Muscle layer of colon (tissue), 2 donors: ENCODE measurements at regions not wholly inside any gene's neighbourhood (a gene's known extent, or its start where the extent isn't known, plus 50 kb on each side); places are given as distances from the start of the nearest gene placed in this dataset.

Experiments used
- H3K27ac ChIP-seq: one replicate; pipeline ENCODE4 v1.7.0; 2013; ENCODE audit warnings: low read depth, mild to moderate bottlenecking, low read length, moderate library complexity
- H3K27me3 ChIP-seq, 2 donors: one replicate each; pipeline ENCODE4 v1.7.0; 2013; ENCODE audit warnings: low read length in 2 of 2, mild to moderate bottlenecking in 2 of 2; ENCODE audit not compliant: insufficient read depth in 2 of 2, control insufficient read depth in 1 of 2
- H3K36me3 ChIP-seq: one replicate; pipeline ENCODE4 v1.7.0; 2013; ENCODE audit warnings: mild to moderate bottlenecking, low read length; ENCODE audit not compliant: insufficient read depth
- H3K4me1 ChIP-seq: one replicate; pipeline ENCODE4 v1.7.0; 2013; ENCODE audit warnings: mild to moderate bottlenecking, low read length; ENCODE audit not compliant: insufficient read depth
- H3K4me3 ChIP-seq, 2 donors: one replicate each; pipeline ENCODE4 v1.7.0; 2013; ENCODE audit warnings: low read length in 2 of 2, low read depth in 1 of 2, mild to moderate bottlenecking in 1 of 2, moderate library complexity in 1 of 2
- H3K9ac ChIP-seq: one replicate; pipeline ENCODE4 v1.7.0; 2013; ENCODE audit warnings: low read length
- H3K9me3 ChIP-seq: one replicate; pipeline ENCODE4 v1.7.0; 2013; ENCODE audit warnings: mild to moderate bottlenecking, low read length
- donor health status: abdominal sarcoma.
- donor health status: Adenocarcinoma of cecum.

DNA sequence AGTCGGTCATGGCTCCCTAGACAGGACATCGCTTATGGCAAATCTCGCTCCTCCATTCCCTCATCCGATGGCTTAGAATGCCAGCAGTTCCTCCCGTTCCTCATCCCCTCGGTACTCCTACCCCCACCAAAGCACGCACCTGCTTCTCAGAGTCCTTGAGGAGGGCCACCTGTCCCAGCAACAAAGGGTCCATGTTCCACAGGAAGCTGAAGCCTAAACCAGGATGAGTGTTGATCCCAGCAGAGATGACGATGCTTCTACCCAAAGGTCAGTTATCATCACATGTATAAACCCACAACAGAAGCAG lies 111.2 kb downstream of the THBS2 start:
- peak overlapping the region; percentile 52 for H3K27ac ChIP-seq
- no peaks in the 10 kb centered on the region for H3K36me3 ChIP-seq
- peaks cover 48% of the 10 kb centered on the region for H3K4me1 ChIP-seq
- no peaks in the 10 kb centered on the region for H3K9me3 ChIP-seq
- H3K9ac ChIP-seq = no peak overlapping the region
- H3K4me3 ChIP-seq = peak overlapping the region in 1 of 2 donors; percentile 21
- H3K27me3 ChIP-seq = no peaks in the 10 kb centered on the region

DNA sequence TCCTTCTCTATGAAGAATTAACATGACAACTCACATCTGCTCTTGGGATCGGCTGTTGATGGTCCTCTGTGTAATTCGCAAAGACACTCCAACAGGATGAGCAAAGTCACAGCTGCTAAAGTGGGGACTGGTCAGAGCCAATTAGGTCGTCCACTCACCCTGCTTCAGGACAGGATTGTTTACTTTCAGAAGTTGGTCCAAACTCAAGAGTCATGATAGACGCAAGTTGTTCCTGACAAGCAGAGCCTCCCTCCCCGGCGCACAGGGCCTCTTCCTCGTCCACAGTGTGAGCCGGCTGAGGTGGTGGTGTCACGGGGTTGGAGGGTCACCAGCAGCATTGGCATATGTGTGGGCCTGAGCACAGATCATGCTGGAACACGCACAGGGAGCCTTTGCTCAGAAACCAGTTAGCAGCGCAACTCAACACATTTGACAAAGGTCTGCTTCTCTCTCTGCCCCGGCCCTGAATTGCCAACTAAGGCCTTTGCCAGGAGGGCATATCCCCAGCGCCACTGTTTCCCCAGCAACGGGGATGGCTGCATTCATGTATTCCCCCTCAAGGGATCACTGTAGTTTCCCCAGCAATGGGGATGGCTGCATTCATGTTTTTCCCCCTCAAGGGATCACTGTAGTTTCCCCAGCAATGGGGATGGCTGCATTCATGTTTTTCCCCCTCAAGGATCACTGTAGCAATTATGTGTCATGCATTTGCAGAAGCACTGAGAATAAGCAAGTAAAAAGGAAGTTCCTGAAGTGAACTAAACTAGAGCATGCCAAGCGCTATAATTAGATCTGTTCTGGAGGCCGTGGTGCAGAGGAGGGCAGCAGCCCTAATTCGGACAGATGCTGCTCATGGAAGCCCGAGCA lies 111.7 kb downstream of the THBS2 start:
- H3K9ac ChIP-seq = no peak overlapping the region
- H3K36me3 ChIP-seq = no peaks in the 10 kb centered on the region
- peak overlapping the region; percentile 52 for H3K27ac ChIP-seq
- no peaks in the 10 kb centered on the region for H3K9me3 ChIP-seq
- peak overlapping the region in 1 of 2 donors; percentile 21 for H3K4me3 ChIP-seq
- no peaks in the 10 kb centered on the region for H3K27me3 ChIP-seq
- peaks cover 48% of the 10 kb centered on the region for H3K4me1 ChIP-seq

DNA sequence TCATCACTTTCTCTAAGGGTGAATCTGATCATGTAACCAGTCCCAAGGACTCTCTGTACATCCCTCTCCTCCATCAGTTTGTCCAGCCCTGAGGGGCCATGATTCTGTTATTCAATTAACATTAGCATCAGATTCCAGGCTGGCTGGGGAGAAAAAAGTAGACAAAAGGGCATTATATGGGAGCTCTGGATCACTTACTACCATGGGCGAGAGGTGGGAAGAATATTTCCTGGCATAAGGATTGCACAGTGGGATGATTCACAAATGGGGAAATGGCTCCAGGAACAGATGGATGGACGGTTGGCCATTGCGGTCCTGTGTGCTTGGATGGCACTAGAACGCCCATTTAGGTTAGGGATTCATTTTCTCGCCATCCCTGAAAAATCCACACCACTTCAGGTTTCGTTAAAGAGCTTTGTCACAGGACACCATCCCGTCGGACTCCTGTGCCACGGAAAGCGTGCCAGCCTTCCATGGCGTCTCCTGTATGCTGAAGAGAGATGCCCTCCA lies 112.6 kb downstream of the THBS2 start:
- H3K27ac ChIP-seq = peak overlapping the region; percentile 20
- no peaks in the 10 kb centered on the region for H3K36me3 ChIP-seq
- H3K27me3 ChIP-seq = no peaks in the 10 kb centered on the region
- H3K9ac ChIP-seq = no peak overlapping the region
- H3K4me1 ChIP-seq = peaks cover 41% of the 10 kb centered on the region
- H3K4me3 ChIP-seq = no peak overlapping the region
- no peaks in the 10 kb centered on the region for H3K9me3 ChIP-seq

DNA sequence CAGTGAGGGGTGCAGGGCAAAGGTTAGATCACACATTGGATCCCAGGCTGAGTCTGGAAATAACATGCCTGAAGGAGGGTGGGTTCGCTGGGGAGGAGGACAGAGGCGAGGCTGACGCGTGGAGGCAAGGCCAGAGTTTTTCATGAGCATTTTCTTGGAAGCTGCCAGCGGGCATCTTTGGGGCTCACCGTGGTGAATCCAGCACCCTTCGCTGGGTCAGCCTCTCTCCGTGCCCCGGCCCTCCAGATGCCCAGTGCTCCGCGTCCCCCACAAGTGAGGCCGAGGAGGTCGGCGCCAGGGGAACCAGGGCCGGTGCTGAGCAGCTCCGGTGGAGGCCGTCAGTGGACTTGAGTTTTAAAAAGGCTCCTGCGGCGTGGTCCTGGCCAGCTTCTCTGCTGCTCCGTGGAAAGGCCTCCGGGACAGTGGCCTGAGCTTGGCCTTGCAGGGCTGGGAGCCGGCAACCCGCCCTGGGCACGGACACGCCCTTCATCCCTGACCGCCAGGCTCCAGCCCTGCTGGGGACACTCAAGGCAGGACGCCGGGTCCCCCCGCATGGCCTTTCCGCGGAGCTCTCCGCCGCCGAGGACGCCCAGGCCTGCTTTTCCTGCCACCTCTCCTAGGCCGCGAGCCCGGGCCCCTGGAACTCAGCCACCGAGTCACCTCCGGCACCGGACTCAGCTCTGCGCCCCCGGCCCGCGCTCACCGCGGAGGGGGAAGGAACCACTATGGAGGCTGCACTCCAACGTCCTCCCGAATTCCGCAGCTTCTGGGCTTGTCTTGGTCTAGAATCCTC lies 114.3 kb downstream of the THBS2 start:
- Histone ChIP-seq H3K9me3 (no peaks in the 10 kb centered on the region), H3K27ac (no peak overlapping the region), H3K27me3 (no peaks in the 10 kb centered on the region), H3K9ac (no peak overlapping the region), H3K36me3 (no peaks in the 10 kb centered on the region), H3K4me3 (no peak overlapping the region), H3K4me1 (peaks cover 31% of the 10 kb centered on the region)

DNA sequence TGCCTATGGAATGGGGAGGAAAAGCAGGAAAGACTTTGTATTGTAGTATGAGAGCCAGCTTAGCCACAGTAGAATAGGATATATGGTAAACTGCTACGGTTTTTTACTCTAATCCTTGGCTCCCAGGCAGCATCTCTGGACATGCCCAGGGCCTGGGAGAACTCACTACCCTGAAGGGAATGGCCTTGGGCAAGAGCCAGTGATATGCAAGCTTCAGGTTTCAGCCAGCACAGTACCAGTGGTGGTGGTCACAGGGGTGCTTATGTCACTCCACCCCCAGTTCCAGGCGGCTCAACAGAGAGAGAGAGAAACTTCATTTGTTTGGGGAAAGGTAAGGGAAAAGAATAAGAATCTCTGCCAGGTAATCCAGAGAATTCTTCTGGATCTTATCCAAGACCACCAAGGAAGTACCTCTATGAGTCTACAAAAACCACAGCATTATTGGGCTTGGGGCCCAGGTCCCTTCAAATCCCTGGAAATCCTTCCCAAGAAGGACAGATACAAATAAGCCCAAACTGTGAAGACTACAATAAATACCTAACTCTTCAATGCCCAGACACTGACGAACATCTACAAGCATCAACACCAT lies 121.2 kb downstream of the THBS2 start:
- Histone ChIP-seq H3K27me3 (no peaks in the 10 kb centered on the region), H3K4me1 (no peaks in the 10 kb centered on the region), H3K4me3 (no peak overlapping the region), H3K9ac (no peak overlapping the region), H3K36me3 (no peaks in the 10 kb centered on the region), H3K9me3 (no peaks in the 10 kb centered on the region), H3K27ac (no peak overlapping the region)

DNA sequence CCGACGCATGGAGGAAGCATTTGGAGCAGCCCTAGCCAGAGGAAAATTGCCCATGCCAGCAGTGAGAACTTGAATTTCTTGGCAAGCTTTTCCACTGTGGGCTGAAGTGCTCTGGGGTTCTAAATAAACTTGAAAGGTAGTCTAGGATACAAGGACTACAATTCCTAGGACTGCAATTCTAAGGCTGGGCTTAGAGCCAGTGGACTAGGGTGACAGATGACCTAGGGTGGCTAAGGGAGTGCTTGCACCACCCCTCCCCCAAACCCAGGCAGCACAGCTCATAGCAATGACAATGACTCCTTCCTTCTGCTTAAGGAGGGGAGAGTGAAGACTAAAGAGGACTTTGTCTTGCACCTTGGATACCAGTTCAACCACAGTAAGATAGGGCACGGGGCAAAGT lies 122.3 kb downstream of the THBS2 start:
- Histone ChIP-seq H3K27me3 (no peaks in the 10 kb centered on the region), H3K4me3 (peak overlapping the region in 1 of 2 donors; percentile 12), H3K9me3 (no peaks in the 10 kb centered on the region), H3K27ac (no peak overlapping the region), H3K4me1 (no peaks in the 10 kb centered on the region), H3K9ac (no peak overlapping the region), H3K36me3 (no peaks in the 10 kb centered on the region)

DNA sequence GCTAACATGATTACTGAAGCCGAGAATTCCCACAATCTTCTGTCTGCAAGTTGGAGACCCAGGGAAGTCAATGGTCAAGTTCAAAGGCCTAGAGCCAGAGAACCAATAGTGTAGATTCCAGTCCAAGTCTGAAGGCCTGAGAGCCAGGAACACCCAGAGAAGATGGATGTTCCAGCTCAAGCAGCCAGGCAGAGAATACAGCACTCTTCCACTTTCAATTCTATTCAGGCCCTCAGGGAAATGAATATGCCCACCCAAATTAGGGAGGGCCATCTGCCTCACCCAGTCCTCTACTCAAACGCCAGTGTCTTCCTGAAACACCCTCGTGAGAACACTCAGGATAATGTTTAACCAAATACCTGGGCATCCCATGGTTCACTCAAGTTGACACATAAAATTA lies 123.5 kb downstream of the THBS2 start:
- Histone ChIP-seq H3K27ac (no peak overlapping the region), H3K9ac (no peak overlapping the region), H3K27me3 (no peaks in the 10 kb centered on the region), H3K4me1 (no peaks in the 10 kb centered on the region), H3K36me3 (no peaks in the 10 kb centered on the region), H3K4me3 (no peak overlapping the region), H3K9me3 (no peaks in the 10 kb centered on the region)

DNA sequence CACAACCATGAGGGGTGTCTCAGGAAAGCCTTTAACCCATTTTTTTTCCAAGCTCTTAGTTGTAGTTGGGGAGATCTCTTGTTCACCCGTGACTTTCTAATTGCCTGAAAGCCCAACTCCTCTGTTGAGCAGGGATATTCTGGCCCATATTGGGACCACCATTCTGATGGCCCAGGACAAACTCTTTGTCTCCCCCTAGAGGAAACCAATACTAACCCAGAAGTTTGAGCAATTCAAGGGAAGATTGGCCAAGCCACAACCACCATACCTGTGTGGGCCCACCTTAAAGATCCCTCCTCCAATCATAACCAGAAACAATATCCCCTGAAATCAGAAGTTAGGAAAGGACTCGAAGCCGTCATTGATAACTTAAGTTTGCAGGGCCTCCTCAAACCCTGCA lies 132.6 kb downstream of the THBS2 start:
- H3K4me3 ChIP-seq = no peak overlapping the region
- H3K9me3 ChIP-seq = no peaks in the 10 kb centered on the region
- no peak overlapping the region for H3K9ac ChIP-seq

DNA sequence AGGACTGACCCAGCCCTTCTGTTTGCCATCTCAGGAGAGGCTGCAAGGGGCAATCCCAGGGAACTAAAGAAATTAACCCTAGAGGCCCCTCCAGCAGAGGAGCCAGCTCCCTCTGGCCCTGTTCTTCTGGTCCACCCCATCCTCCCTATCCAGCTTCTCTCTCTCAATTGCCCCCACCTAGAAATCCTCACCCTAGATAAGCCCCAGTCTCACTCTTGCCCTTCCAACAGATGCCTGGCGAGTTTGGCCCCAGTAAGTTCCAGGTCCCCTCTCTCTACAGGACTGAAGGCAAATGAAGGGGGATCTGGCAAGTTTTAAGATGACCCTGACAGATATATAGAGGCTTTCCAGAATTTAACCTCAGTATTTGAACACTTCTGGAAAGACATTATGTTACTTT lies 134.0 kb downstream of the THBS2 start:
- Histone ChIP-seq H3K27ac (no peak overlapping the region), H3K4me1 (no peaks in the 10 kb centered on the region), H3K9me3 (no peaks in the 10 kb centered on the region), H3K27me3 (no peaks in the 10 kb centered on the region), H3K9ac (no peak overlapping the region), H3K4me3 (no peak overlapping the region), H3K36me3 (no peaks in the 10 kb centered on the region)

More for the DNA sequence above, 132.6 kb downstream of the THBS2 start:
- H3K27ac ChIP-seq = no peak overlapping the region
- H3K27me3 ChIP-seq = no peaks in the 10 kb centered on the region
- H3K4me1 ChIP-seq = no peaks in the 10 kb centered on the region
- no peaks in the 10 kb centered on the region for H3K36me3 ChIP-seq

DNA sequence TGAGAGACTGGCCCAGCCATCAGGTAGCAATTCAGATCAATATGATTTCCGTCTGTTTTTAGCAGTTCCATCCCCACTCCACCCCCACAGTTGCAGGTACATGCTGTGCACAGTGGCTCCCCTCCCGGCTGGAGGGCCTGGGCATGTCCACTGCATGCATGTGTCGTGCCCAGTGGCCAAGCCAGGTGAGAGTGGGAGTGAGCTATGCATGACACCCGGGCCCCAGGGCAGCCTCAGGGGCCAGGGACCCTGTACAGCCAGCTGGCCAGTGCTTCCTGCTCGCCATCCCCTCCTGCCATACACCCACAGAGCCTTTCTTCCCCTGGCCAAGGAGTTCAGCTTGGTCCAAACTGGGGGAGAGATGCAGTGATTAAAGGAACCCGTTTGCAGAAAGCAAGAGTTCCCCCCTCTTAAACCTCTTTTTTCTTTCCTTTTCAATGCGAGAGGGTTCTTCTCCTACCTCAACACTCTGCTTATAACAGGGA lies 135.3 kb downstream of the THBS2 start:
- H3K36me3 ChIP-seq = no peaks in the 10 kb centered on the region
- no peaks in the 10 kb centered on the region for H3K9me3 ChIP-seq
- no peak overlapping the region for H3K27ac ChIP-seq
- no peak overlapping the region for H3K4me3 ChIP-seq
- H3K27me3 ChIP-seq = no peaks in the 10 kb centered on the region
- H3K4me1 ChIP-seq = no peaks in the 10 kb centered on the region
- no peak overlapping the region for H3K9ac ChIP-seq

DNA sequence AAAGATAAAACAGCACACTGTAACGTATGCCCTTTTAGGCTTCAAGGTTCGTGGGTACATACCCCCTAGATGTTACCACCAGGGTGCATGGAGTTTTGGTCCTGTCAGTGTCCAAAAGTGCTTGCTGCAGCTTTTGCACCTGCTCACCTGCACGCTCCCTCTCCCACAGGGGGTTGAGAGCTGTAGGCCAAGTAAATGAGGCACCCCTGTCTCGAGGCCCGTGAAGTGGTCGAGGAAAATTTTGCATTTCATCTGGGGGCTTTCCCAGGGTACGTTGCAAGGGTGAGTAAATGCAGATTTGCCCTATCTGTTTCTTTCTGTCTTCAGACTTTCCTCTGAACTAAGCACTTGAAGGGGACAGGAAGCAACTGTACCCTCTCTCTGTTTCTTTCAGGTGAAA lies 136.0 kb downstream of the THBS2 start:
- H3K9me3 ChIP-seq = no peaks in the 10 kb centered on the region
- no peaks in the 10 kb centered on the region for H3K4me1 ChIP-seq
- no peak overlapping the region for H3K27ac ChIP-seq
- no peak overlapping the region for H3K4me3 ChIP-seq
- no peaks in the 10 kb centered on the region for H3K27me3 ChIP-seq
- H3K36me3 ChIP-seq = no peaks in the 10 kb centered on the region
- no peak overlapping the region for H3K9ac ChIP-seq
